HG03095 (cell line): ENCODE measurements at regions not wholly inside any gene's neighbourhood (a gene's known extent, or its start where the extent isn't known, plus 50 kb on each side); places are given as distances from the start of the nearest gene placed in this dataset.
"Not testable (repeated sequence)": the region's sequence is repeated elsewhere in the genome, so short reads cannot be mapped to it uniquely, and the experiment has no call there.

Experiments
- ATAC-seq: cut with Tn5 transposase; IDR thresholded peaks from one replicate; pipeline ENCODE4 v1.9.1; 2021; ENCODE audit warnings: moderate library complexity; ENCODE audit not compliant: unreplicated experiment

- ATAC-seq, result no peak
Measured at GRCh38 chr4:53885668-53886067, 178.7 kb downstream of the CHIC2 start.

GRCh38 chr4:53877096-53877495, 187.3 kb downstream of the CHIC2 start:
- not testable (repeated sequence) for ATAC-seq

GRCh38 chr4:53866055-53866454, 198.3 kb downstream of the CHIC2 start:
- ATAC-seq, result no peak

GRCh38 chr4:53865054-53865453, 199.4 kb downstream of the CHIC2 start:
- ATAC-seq, result no peak

DNA sequence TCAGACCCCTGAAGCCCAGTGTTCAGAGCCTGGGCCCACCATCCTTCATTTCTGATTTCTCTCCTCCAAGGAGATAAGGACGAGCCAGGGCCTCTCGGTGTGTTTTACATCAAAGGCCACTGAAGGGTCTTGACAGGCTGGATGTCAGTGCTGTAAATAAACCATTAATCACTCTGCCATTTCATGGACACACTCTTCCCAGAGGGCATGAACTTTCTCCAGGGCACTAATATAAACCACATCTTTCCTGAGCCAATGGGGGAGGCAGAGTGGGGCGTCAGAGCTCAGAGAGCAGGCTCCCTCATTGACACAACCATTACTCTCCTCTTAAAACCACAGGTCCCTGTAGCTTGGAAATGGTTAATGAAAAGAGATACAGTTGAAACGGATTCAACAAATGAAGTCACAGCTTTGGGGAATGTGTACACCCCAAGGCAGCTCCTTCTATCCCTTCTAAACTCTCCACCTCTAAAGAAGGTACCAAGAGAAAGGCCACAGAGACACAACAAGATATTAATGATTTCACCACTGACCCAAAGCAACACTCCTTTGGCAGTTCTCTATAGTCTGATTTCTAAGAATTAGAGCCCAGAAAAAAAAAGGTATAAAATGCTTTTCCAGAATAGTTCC, 200.6 kb downstream of the CHIC2 start:
- ATAC-seq, result no peak

GRCh38 chr4:53863158-53863557, 201.2 kb downstream of the CHIC2 start:
- ATAC-seq, result no peak

DNA sequence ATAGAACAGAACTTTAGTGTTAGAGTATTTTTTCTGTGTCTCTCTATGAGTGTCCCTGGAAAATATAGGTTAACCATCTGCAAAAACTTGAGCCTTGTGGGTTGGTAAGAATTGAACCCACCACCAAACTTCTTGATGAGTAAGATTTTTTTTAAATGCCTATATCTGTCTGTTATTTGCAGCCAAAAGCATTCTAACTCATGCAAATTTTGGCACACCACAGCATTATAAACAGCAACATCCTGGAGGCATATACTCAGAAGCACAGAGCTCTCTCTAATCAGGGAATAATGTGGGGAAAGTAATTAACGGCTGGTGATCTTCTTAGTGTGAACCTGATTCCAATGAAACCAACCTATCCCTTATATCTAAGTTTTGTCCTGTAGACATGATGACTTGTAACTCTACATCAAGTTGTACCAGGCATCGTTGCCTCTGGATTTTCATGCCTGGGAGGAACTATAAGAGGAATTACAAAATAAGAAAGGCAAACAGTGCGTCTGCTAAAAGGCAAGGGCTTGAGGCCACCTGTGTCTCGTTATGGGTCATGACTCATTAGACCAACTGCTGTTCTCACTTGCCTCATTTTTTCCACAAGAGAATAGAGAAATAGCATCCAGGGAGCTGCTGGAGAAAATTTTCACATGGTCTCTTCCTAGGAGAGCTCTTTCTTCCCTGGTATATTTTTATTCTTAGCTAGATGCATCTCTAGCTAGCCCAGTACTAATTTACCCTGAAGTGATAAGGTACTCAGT, 202.4 kb downstream of the CHIC2 start:
- no peak for ATAC-seq

DNA sequence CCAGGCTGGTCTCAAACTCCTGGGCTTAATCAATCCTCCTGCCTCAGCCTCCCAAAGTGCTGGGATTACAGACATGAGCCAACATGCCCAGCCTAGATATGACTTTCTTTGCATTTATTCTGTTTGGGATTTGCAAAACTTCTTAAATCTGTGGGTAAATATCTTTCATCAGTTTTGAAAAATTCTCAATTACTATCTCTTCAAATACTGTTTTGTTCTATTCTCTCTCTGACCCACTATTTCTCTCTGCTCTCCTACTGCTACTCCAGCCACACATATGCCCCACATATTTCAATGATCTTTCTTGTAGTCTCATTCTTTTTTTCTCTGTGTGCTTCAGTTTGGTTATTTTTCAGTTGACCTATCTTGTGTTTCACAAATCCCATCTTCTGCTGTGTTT, 205.1 kb downstream of the CHIC2 start:
- no peak for ATAC-seq

GRCh38 chr4:53858744-53859143, 205.7 kb downstream of the CHIC2 start:
- ATAC-seq, result no peak

- no peak for ATAC-seq
Measured at GRCh38 chr4:53855581-53856250, 208.7 kb downstream of the CHIC2 start.

- no peak for ATAC-seq
Measured at GRCh38 chr4:53854991-53855568, 209.3 kb downstream of the CHIC2 start.

DNA sequence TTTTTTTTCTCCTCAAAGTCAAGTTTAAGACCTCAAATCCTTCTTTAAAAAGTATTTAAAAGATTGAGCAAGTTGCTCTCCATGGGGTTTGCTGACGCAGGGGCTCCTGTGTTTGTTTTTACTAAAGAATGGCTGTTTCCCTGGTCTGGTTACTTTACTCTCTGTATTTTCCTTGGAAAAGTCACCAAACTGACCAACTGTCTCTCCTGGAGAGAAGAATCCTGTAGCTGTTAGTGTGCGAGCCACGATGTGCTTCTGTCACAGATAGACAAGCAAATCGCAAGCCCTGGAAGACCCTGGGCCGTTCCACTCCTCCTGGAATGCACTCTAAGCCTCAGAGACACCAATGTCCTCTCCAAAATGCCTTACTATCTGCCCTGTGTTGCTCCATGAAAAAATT, 212.1 kb downstream of the CHIC2 start:
- ATAC-seq, result no peak

DNA sequence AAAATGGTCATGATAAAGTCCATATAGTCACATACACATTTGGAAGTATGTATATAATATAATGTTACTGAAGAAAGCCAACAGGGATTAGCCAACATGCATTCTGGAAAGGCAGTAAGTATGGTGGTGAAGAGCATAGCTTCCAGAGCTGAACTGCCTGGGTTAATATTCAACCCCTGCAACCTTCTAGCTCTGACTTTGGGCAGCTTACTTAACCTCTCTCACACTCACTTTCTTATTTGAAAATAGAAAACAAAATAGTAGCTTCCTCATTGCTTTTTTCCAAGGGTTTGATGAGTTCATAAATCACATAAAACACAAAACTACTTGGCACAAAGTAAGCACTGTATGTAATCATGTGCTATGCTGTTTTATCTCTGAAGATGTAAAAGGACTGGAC, 216.4 kb downstream of the CHIC2 start:
- ATAC-seq, result no peak

GRCh38 chr4:53844551-53844950, 219.9 kb downstream of the CHIC2 start:
- ATAC-seq, result no peak

DNA sequence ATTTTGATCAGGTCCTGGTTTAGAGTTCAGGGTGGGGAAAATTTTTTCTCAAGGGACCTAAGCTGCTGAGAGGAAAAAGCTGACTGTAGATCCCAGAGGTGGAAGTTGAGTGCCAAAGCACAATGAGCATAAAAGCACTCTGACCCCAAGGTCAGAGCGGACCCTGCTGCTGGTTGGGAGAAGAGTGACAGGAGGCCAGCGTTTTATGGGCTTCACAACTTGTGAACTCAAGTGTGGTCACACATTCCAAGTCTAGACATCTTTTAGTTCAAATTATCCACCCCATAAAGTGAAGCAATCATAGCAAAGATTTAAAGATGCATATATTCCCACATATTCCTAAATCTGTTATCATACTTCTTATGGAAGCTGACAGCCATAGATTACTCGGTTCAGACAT, 220.3 kb downstream of the CHIC2 start:
- no peak for ATAC-seq

DNA sequence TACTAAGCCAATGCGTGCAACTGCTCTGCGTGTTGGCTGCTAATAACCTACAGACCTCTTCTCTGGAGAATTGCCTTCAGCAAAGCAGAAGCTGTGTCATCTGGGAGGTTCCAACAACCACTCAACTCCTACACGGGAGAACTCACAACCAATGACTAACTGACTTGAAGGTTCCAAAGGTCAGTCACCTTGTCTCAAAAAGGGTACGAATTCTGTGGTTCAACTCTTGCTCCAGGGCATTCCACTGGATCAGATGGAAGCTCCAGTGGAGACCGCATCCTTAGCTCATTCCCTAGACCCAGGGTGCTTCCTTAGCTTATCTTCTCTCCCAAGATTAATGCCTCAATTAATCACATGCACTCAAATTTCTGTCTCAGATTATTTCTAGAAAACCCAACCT, 222.7 kb downstream of the CHIC2 start:
- no peak for ATAC-seq

DNA sequence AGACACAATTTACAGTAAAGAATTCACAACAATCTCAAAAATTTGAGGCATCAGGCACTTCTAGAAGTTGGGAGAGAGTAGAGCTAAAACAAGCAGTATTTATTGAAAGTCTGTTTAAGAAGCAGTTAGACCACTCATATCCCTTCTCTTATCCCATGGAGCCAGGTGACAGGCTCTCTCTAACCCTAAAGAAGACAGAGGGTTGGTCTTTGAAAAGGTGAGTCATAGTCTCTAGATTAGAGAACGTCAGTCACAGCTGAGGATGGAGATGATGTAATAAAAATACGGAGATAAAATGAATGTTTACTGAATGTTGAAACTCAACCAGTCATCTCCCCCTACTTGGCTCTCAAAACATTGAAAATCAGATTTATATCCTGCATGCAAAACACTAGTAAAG, 223.8 kb downstream of the CHIC2 start:
- no peak for ATAC-seq

DNA sequence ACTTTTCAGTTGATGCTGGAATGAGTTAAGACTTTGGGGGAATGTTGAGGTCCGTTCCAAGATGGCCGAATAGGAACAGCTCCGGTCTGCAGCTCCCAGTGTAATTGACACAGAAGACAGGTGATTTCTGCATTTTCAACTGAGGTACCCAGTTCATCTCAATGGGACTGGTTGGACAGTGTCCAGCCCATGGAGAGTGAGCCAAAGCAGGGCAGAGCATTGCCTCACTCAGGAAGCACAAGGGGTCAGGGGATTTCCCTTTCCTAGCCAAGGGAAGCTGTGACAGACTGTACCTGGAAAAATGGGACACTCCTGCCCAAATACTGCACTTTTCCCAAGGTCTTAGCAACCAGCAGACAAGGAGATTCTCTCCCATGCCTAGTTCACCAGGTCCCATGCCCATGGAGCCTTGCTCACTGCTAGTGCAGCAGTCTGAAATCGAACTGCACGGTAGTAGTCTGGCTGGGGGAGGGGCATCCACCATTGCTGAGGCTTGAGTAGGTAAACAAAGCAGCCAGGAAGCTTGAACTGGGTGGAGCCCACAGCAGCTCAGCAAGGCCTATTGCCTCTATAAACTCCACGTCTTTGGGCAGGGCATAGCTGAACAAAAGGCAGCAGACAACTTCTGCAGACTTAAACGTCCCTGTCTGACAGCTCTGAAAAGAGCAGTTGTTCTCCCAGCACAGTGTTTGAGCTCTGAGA, 231.0 kb downstream of the CHIC2 start:
- ATAC-seq, result not testable (repeated sequence)

- ATAC-seq, result no peak
Measured at GRCh38 chr4:53832549-53832948, 231.9 kb downstream of the CHIC2 start.

DNA sequence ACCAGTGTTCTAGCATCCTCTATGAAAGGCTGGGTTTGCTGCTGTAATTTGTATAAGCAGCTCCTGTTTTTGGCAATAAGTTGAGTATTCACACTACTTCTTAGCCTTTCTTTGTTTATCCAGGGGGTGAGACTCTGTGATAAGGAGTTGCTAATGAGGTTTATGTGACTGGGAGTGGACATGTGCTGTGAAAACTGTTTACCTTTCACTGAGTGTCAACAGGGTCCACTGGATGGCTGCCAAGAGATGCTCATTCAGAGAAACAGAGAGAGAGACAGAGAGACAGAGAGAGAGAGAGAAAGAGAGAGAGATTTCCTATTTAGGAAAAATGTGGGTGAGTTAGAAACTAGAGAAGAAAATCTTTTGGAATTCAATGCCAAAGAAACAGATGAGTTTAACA, 233.9 kb downstream of the CHIC2 start:
- no peak for ATAC-seq

DNA sequence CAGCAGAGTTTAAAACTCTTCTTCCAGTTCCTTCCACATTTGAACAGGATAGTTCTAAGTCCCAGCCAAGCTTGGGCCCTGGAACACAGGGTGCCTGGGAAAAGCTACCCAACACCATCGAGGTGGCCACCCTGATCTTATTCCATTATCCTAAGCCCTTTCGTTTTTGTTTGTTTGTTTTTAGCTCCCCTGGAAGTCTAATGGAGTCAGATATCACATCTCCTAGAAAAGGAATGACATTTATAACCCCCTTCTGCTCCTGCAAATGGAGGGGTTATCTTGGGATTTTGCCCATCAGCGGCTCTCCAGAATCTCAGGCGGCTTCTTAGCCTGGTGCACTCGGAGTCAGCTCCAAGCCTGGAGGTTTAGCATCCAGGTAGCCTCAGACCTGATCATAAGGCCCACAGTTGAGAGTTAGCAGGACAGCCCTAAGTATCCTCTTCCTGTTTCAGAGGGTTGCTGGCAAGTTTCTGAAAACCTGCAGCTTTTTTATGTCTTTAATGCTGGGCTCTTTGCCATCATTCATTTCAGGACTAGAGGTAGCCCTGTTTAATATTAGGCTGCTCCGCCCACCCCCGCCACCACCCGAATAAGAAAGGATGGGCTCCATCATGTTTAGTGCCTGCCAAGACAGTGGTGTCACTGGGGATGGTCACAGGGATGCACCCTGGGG, 230.0 kb upstream of the LNX1 start:
- no peak for ATAC-seq
